Ishikawa (cell line): ENCODE measurements at regions not wholly inside any gene's neighbourhood (a gene's known extent, or its start where the extent isn't known, plus 50 kb on each side); places are given as distances from the start of the nearest gene placed in this dataset.

Experiments
- FOXM1 ChIP-seq: IDR thresholded peaks from 2 replicates; pipeline ENCODE4 v1.6.1; 2012; ENCODE audit warnings: low read depth, borderline replicate concordance
- TF ChIP-seq, protein P1 (sequence below): IDR thresholded peaks from 2 replicates; pipeline ENCODE4 v1.6.1; 2012; ENCODE audit warnings: low read depth, mild to moderate bottlenecking

DNA sequence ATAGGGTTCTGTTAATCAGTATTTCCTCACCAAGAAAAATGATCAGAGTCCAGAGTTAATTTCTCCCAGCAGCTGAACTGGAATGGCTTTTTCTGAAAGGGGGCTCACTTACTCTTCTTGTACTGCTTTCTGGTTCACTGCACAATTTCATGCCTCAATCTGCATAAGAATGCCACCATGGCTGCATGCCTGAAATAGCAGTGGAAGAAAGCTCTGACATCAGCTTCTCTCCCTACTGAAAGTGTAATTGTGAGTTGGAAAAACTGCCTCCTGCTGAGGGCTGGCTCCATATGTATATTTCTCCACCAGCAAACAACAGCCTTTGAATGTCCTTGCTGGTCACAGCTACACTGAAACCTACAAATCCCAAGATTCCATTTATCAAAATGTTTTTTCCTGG, 1027.2 kb upstream of the GJE1 start:
- peak; percentile 85 for TF ChIP-seq FOXM1
- TF ChIP-seq, protein P1, sequence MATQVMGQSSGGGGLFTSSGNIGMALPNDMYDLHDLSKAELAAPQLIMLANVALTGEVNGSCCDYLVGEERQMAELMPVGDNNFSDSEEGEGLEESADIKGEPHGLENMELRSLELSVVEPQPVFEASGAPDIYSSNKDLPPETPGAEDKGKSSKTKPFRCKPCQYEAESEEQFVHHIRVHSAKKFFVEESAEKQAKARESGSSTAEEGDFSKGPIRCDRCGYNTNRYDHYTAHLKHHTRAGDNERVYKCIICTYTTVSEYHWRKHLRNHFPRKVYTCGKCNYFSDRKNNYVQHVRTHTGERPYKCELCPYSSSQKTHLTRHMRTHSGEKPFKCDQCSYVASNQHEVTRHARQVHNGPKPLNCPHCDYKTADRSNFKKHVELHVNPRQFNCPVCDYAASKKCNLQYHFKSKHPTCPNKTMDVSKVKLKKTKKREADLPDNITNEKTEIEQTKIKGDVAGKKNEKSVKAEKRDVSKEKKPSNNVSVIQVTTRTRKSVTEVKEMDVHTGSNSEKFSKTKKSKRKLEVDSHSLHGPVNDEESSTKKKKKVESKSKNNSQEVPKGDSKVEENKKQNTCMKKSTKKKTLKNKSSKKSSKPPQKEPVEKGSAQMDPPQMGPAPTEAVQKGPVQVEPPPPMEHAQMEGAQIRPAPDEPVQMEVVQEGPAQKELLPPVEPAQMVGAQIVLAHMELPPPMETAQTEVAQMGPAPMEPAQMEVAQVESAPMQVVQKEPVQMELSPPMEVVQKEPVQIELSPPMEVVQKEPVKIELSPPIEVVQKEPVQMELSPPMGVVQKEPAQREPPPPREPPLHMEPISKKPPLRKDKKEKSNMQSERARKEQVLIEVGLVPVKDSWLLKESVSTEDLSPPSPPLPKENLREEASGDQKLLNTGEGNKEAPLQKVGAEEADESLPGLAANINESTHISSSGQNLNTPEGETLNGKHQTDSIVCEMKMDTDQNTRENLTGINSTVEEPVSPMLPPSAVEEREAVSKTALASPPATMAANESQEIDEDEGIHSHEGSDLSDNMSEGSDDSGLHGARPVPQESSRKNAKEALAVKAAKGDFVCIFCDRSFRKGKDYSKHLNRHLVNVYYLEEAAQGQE, result no peak
